Amniotic epithelial cell (primary cell): ENCODE measurements at regions not wholly inside any gene's neighbourhood (a gene's known extent, or its start where the extent isn't known, plus 50 kb on each side); places are given as distances from the start of the nearest gene placed in this dataset.
A peak's percentile ranks its signal among the peaks of the same experiment; 100 is the strongest.
"Not testable (repeated sequence)": the region's sequence is repeated elsewhere in the genome, so short reads cannot be mapped to it uniquely, and the experiment has no call there.

Experiments used
- DNase-seq: peaks from one replicate; pipeline ENCODE4 v3.0.0-alpha.2; 2010; ENCODE audit warnings: low read depth

DNA sequence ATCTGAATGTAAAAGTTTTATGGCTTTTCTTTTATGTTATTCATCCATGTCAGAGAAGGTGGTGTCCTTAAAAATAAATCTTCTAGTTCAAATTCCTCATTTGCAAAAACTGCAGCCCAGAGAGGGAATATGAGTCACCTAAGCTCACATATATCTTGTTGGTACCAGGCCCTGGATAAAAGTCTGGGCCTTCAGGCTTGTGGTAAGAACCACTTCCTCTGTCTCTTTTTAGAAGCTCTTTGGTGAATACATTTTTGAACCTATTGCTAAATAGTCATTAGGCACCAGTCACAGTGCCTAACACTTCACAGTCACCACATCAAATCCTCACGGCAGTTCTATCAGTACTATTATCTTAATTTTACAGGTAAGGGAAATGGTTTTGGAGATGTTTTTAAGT lies 199.2 kb downstream of the KCNS3 start:
- peak; percentile 98 for DNase-seq

- DNase-seq, result peak; percentile 91
Observed at GRCh38 chr2:18077231-18077630, 198.8 kb downstream of the KCNS3 start.

GRCh38 chr2:18074476-18074875 lies 196.0 kb downstream of the KCNS3 start:
- peak; percentile 44 for DNase-seq

DNA sequence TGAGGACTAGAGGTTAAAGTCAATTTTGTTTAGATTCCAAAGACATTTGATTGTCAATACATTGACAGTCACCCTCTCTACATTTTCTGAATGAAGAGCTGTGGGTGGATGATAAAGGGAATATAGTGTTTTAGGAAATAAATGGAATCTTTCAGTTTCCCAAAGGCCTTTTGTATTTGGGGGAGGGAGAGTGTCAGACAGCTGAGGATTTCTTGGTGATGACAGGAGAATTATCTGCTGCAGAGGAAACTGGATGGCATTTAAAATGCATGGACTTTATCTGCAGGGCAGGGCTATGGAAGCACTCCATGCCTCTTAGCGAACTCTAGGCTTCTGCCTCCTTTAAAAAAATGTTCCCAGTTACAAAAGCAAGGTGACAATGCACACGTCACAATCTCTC lies 195.1 kb downstream of the KCNS3 start:
- no peak for DNase-seq

GRCh38 chr2:18067588-18068384 lies 189.3 kb downstream of the KCNS3 start:
- DNase-seq, result no peak

GRCh38 chr2:18066894-18067293 lies 188.4 kb downstream of the KCNS3 start:
- DNase-seq, result no peak

DNA sequence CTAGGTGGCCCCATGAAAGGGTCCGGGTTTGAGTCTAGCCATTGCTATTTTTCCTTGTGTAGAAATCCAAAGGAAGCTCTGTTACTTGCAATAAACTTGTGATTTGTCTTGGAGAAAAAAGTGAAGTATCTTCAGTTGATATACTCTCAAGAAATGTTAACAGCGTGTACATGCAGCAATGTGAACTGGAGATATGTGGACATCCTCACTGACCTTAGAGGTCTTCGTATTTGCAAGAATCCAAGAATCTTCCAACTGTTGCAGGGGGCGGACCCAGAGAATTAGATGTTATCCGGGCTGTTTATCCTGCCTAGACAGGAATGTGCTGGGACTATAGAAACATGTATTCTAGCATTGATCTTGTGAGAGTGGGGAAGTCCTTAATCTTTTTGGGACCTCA lies 187.6 kb downstream of the KCNS3 start:
- peak; percentile 52 for DNase-seq

GRCh38 chr2:18065249-18065648 lies 186.8 kb downstream of the KCNS3 start:
- no peak for DNase-seq

- peak; percentile 99 for DNase-seq
Observed at GRCh38 chr2:18063826-18064470, 185.5 kb downstream of the KCNS3 start.

GRCh38 chr2:18062892-18063291 lies 184.4 kb downstream of the KCNS3 start:
- no peak for DNase-seq

GRCh38 chr2:18061717-18062116 lies 183.2 kb downstream of the KCNS3 start:
- no peak for DNase-seq

GRCh38 chr2:18057657-18058056 lies 179.2 kb downstream of the KCNS3 start:
- no peak for DNase-seq

GRCh38 chr2:18055290-18055689 lies 176.8 kb downstream of the KCNS3 start:
- DNase-seq, result no peak

- DNase-seq, result no peak
Observed at GRCh38 chr2:18050001-18050400, 171.5 kb downstream of the KCNS3 start.

- DNase-seq, result no peak
Observed at GRCh38 chr2:18049325-18049724, 170.9 kb downstream of the KCNS3 start.

DNA sequence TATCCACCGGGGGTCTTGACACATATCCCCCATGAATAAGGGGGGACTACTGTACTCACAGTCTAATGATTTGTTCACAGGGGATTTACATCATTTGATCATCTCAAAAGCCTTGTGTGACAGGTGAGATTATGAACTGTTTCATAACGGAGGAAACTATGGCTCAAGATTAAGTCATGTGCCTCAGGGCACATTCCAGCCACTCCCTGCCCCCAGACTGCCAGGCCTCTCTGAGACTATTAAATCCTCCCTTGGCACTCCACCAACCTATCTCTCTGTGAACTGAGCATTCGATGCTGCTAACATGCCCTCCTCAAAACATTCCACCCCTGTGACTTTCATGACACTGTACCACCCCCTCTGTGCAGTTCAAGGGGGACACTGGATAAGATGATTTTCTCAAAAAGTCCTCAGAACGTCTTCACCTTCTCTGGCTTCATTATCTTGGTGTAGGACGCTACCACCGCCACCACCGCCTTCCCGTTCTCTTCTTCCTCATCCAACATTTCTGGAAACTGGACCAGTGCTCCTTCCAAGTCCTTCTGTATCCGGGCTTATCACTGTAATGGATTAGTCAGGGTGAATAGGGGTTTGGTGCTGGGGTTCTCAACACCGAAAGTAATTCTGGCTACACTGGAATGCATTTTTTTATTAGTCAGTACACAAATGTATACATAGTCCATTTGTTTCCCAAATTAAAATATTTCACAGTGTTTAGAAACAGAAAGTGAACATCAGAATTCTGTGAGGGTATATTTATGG lies 169.6 kb downstream of the KCNS3 start:
- DNase-seq, result peak; percentile 90

- DNase-seq, result no peak
Observed at GRCh38 chr2:18047213-18047611, 168.7 kb downstream of the KCNS3 start.

GRCh38 chr2:18046558-18047212 lies 168.2 kb downstream of the KCNS3 start:
- peak; percentile 48 for DNase-seq

DNA sequence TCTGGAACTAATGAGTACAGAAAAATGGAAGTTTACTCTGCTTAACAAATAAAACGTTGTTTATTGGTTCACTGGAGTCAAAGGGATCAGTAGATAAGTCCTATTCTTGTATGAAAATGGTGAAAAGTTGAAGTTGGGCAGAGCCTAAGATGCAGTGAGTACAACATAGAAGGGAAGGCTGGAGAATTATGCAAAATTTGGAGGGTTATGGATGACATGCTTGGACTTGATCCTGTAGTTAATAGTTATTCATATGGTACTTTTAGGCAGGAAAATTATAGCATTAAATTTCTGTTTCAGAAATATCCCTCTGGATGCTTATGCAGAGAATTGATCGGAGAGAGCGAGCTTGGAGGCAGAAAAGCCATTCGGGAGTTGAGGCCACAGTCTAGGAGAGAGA lies 167.6 kb downstream of the KCNS3 start:
- no peak for DNase-seq

DNA sequence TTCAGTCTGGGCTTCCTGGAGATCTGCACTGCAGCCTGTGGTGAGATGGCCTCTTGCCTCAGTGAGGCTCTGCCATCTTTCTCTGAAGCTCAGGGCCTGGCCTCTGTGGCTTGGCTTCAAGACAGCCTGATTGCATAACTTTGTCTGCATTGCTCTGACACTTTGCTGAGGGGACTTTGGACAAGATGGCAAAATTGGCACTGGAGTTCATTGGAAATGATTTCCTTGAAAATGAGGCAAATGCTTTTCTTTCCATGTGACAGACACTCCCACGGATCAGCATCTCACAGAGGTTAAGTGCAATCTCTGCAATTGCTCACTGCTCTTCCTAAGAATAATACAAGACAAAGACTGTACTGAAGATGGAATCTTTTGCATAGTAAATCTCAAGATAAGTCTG lies 166.8 kb downstream of the KCNS3 start:
- peak; percentile 65 for DNase-seq

- not testable (repeated sequence) for DNase-seq
Observed at GRCh38 chr2:18017381-18017780, 138.9 kb downstream of the KCNS3 start.

- DNase-seq, result peak; percentile 33
Observed at GRCh38 chr2:18009891-18010290, 131.4 kb downstream of the KCNS3 start.
